ELF-1 (cell line): ENCODE measurements at regions not wholly inside any gene's neighbourhood (a gene's known extent, or its start where the extent isn't known, plus 50 kb on each side); places are given as distances from the start of the nearest gene placed in this dataset.
A peak's percentile ranks its signal among the peaks of the same experiment; 100 is the strongest.

Experiments used
- DNase-seq: peaks from one replicate; pipeline ENCODE4 v3.0.0-alpha.2; 2016; ENCODE audit warnings: low read depth, low spot score

GRCh38 chr2:220212296-220213080 is 585.1 kb downstream of the SLC4A3 start:
- DNase-seq, result no peak

GRCh38 chr2:220215785-220216184 is 588.4 kb downstream of the SLC4A3 start:
- no peak for DNase-seq

- DNase-seq, result no peak
Measured at GRCh38 chr2:220219371-220219770, 591.9 kb downstream of the SLC4A3 start.

GRCh38 chr2:220220009-220220408 is 592.6 kb downstream of the SLC4A3 start:
- no peak for DNase-seq

- DNase-seq, result no peak
Measured at GRCh38 chr2:220221992-220222391, 594.6 kb downstream of the SLC4A3 start.

- no peak for DNase-seq
Measured at GRCh38 chr2:220224691-220225543, 597.5 kb downstream of the SLC4A3 start.

GRCh38 chr2:220226076-220226475 is 598.6 kb downstream of the SLC4A3 start:
- no peak for DNase-seq

- no peak for DNase-seq
Measured at GRCh38 chr2:220226546-220226945, 599.1 kb downstream of the SLC4A3 start.

- DNase-seq, result no peak
Measured at GRCh38 chr2:220227266-220227920, 600.0 kb downstream of the SLC4A3 start.

- peak; percentile 10 for DNase-seq
Measured at GRCh38 chr2:220228310-220229006, 601.0 kb downstream of the SLC4A3 start.

- DNase-seq, result no peak
Measured at GRCh38 chr2:220240641-220241040, 613.2 kb downstream of the SLC4A3 start.

GRCh38 chr2:220241423-220241822 is 614.0 kb downstream of the SLC4A3 start:
- DNase-seq, result no peak

- no peak for DNase-seq
Measured at GRCh38 chr2:220243571-220243970, 616.1 kb downstream of the SLC4A3 start.

- no peak for DNase-seq
Measured at GRCh38 chr2:220246386-220246785, 619.0 kb downstream of the SLC4A3 start.

GRCh38 chr2:220247588-220248350 is 620.3 kb downstream of the SLC4A3 start:
- no peak for DNase-seq

- no peak for DNase-seq
Measured at GRCh38 chr2:220259662-220260061, 632.2 kb downstream of the SLC4A3 start.

GRCh38 chr2:220263300-220263699 is 635.9 kb downstream of the SLC4A3 start:
- DNase-seq, result no peak

- DNase-seq, result peak; percentile 25
Measured at GRCh38 chr2:220269367-220269766, 641.9 kb downstream of the SLC4A3 start.

- DNase-seq, result no peak
Measured at GRCh38 chr2:220270481-220271070, 643.1 kb downstream of the SLC4A3 start.

GRCh38 chr2:220272656-220273055 is 645.2 kb downstream of the SLC4A3 start:
- no peak for DNase-seq
